ENCODE measurements at regions not wholly inside any gene's neighbourhood (a gene's known extent, or its start where the extent isn't known, plus 50 kb on each side); places are given as distances from the start of the nearest gene placed in this dataset.
A peak's percentile ranks its signal among the peaks of the same experiment; 100 is the strongest.

GRCh38 chr1:84090447-84091245 lies 53.4 kb upstream of the PRKACB start:
- DNase-seq (ENCODE audit: low read depth), result no peak

GRCh38 chr1:84089867-84090266 lies 54.2 kb upstream of the PRKACB start:
- no peak for DNase-seq (ENCODE audit: low read depth)

- peak; percentile 4 for DNase-seq (ENCODE audit: low read depth)
These were observed 54.6 kb upstream of the PRKACB start for GRCh38 chr1:84089465-84089864.

- no peak for DNase-seq (ENCODE audit: low read depth)
These were observed 57.5 kb upstream of the PRKACB start for GRCh38 chr1:84086616-84087015.

GRCh38 chr1:84086189-84086588 lies 57.9 kb upstream of the PRKACB start:
- DNase-seq (ENCODE audit: low read depth), result no peak

- no peak for DNase-seq (ENCODE audit: low read depth)
These were observed 60.8 kb upstream of the PRKACB start for GRCh38 chr1:84083307-84083706.

- DNase-seq (ENCODE audit: low read depth), result no peak
These were observed 65.2 kb upstream of the PRKACB start for GRCh38 chr1:84078842-84079202.

GRCh38 chr1:84078108-84078841 lies 65.8 kb upstream of the PRKACB start:
- peak; percentile 14 for DNase-seq (ENCODE audit: low read depth)

- peak; percentile 79 for DNase-seq (ENCODE audit: low read depth)
These were observed 66.5 kb upstream of the PRKACB start for GRCh38 chr1:84077476-84078107.

GRCh38 chr1:84073266-84073665 lies 70.8 kb upstream of the PRKACB start:
- DNase-seq (ENCODE audit: low read depth), result peak; percentile 48

- DNase-seq (ENCODE audit: low read depth), result no peak
These were observed 70.4 kb upstream of the TTLL7 start for GRCh38 chr1:84069236-84069845.

- no peak for DNase-seq (ENCODE audit: low read depth)
These were observed 63.6 kb upstream of the TTLL7 start for GRCh38 chr1:84062496-84062895.

- no peak for DNase-seq (ENCODE audit: low read depth)
These were observed 62.4 kb upstream of the TTLL7 start for GRCh38 chr1:84061336-84061735.

- DNase-seq (ENCODE audit: low read depth), result no peak
These were observed 61.8 kb upstream of the TTLL7 start for GRCh38 chr1:84060781-84061180.

- DNase-seq (ENCODE audit: low read depth), result no peak
These were observed 49.9 kb upstream of the TTLL7 start for GRCh38 chr1:84048820-84049219.
